Breast epithelium (tissue), 3 donors: ENCODE measurements at regions not wholly inside any gene's neighbourhood (a gene's known extent, or its start where the extent isn't known, plus 50 kb on each side); places are given as distances from the start of the nearest gene placed in this dataset.

Experiments
- CTCF ChIP-seq, 3 donors: fragments of 450-650 bp; IDR thresholded peaks; one replicate each; pipeline ENCODE4 v1.5.1; 2016 to 2017; ENCODE audit warnings: antibody characterized with exemption in 3 of 3, mild to moderate bottlenecking in 3 of 3, moderate library complexity in 3 of 3
- POLR2A ChIP-seq: fragments of 450-650 bp; IDR thresholded peaks from one replicate; pipeline ENCODE4 v1.6.1; 2016; ENCODE audit warnings: antibody characterized with exemption, mild to moderate bottlenecking, moderate library complexity

- TF ChIP-seq CTCF (IDR thresholded peaks at IDR 0.05) (no peak), POLR2A (no peak)
Observed at GRCh38 chr10:53401536-53401935, 629.0 kb upstream of the MBL2 start.
